Stimulated activated CD8-positive, alpha-beta memory T cell treated with anti-CD3 and anti-CD28 coated beads, Interleukin-15, amount 100 ng/mL, for 24 hours (primary cell): ENCODE measurements at regions not wholly inside any gene's neighbourhood (a gene's known extent, or its start where the extent isn't known, plus 50 kb on each side); places are given as distances from the start of the nearest gene placed in this dataset.

Experiments
- DNase-seq: peaks from one replicate; pipeline ENCODE4 v3.0.0-alpha.2; 2020; ENCODE audit warnings: low read depth

DNA sequence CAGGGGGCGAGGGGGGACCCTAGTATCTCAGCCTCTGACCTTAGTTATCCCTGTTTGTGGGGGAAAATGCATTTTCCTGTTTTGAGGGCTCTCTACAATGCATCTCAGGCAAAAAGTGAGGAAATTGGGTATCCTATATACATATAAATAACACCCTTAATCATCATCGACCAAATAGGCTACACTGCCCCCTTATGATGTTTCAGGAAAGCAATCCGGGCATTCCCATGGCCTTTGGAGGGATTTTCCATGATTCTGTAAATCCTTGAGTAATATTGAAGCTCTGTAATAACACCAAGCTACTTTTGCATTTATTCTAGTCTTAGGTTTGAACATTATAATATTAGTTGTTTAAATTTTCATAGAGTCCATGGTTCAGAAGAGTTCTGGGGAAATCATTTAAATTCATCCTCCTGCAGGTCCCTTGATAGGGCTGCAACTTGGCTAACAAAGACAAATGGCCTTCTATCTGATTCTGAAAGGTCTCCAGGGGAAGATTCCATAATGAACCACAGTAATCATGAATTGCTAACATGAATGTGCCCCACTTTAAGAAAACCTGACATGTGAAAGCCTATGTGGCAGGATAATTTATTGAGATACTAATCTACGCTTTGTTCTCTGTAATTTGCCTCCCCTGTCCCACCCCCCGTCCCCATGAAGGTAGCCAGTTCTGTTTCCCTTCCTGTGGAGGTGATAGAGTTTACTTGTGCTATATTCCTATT is 91.5 kb upstream of the SCOC start:
- DNase-seq: no peak

DNA sequence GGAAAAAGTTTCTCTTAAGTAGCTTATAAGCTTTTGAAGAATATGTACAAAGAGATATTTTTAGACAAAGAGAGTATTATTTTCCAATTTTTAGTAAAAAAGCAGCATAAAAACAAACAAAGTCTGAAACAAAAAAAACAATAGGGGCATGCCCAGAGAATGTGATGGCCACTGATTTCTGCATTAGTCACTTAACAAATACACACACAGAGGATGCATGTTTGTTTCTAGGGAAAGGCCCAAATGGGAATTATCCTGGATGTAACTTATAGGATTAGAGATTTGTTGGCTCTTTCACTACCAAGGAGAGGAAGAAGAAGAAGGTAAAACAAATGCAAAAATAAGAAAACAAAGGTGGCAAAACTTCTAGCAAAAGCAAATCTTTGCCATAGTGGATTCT is 95.9 kb upstream of the SCOC start:
- no peak for DNase-seq

DNA sequence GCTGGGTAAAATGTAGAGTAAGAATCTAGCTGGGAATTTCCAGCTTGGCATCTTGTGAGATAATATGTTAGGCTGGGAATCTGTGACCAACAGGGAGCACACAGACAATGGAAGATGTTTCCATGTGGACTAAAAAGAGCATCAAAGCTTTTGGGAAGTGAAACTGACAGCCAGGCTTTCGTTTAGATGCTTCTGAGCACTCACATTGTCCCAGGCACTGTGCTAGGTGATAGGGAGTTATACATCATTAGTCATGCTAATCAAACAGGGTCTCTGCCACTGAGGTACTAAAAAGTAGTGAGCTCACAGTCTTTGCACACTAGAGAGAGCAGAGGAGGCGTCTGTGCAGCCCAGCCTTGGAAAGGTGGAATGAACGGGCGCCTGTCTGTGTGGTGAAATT is 101.9 kb upstream of the SCOC start:
- DNase-seq: no peak

DNA sequence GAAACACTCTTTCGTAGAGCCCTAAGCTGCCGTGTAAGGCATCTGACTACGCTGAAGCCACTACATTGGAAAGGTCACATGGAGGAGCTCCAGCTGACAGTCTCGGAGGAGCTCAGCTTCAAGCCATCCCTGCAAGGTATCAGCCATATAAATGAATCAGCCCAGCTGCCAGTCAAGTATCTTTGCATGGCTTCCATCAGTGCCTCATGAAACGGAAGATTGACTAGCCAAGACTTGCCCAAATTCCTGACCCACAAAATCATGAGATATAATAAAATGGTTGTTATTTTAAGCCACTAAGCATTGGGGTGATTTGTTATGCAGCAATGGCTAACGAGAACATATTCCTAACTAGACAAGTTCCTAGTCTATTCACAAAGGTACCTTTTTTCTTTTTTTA is 104.1 kb upstream of the SCOC start:
- no peak for DNase-seq

DNA sequence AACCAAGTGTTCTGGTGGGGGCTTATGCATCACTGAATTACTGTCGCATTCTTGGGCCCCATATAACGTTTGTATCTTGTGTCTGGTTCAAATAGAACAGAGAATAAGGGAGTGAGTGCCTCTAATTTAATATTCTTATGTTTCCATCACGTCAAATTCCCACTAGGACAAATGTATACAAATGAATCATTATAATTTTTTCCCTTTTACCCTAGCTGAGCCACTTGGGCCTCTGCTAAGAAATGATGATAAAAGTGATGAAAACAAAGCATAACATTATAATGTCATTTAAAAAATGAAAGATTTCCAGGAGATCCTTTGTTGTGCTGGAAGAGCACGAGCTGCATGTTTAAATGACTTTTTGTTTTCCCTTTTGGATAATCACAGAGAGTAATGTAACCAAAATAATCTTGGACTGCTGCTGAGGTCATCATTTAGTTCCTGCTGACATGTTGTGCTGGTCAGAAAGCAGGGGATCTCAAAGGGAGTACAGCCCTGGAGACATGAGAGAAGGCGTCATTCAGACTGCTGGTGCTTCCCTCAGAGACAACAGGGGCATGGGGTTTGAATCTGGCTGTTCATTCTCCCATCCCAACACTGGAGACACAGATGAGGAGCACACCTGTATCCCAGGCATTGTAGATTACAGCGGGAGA is 105.1 kb upstream of the SCOC start:
- no peak for DNase-seq

DNA sequence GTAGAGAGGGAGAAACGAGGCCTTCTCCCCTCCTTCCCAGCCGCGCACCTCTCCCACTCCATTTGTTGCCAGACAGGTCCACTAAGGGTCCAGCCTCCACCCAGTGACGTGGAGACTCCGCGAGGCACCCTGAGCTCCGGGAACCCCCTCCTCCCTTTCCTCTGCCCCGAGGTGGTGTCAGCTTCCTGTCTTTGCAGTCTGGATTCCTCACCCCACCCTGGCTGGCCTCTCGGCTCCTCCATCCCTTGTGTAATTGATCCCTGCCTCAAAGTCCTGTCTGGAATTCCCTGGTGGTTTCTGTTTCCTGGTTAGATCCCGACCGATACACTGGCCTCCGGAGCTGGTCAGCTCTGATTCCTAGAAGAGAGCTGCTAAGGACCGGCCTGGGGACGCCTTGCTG is 105.9 kb upstream of the SCOC start:
- DNase-seq: no peak

DNA sequence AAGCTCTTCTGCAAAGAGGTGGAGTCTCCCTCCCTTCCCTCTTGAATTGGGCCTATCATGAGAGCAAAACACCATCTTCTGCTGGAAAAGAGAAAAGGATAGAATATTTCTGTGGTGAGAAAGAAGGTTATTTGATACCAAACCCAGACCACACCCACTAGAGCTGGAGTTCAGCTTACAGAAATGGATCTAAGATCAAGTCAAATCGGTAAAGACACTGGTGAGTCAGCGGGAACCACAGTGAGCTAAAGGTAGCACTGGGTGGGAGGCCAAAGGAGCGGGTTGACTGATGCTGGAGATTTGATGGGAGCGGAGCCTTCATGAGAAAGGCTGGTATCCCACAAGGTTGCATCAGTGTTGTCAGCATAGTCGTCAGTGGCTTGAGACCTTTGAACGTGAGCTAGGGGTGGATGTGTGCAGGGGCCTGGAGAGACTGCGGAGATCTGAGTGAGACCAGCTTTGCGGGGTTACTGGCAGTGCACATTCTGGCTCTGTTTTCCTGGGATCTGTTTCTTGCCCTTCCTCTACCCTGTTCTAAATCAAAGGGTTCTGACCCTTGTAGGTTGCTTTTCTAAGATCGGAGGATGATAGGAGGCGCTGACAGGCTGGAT is 106.4 kb upstream of the SCOC start:
- no peak for DNase-seq

DNA sequence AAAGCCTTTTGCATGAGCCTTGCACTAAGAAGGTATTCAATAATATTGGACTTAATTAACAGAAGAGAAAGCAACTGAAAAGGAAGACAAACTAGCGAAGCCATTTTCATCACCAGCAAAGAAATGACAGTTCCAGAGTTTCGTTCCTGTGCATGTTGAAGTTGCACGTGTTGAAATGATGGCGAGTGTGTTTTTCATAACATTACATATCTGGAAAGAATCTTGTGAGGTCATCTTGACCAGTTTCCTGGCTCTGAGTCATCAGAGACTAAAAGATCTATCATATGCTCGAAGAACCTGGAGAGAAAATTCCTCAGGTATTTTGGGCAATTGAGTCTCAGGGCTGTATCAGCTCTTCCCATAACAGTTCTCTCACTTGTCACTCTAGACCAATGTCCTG is 106.2 kb upstream of the MAML3 start:
- DNase-seq: no peak

DNA sequence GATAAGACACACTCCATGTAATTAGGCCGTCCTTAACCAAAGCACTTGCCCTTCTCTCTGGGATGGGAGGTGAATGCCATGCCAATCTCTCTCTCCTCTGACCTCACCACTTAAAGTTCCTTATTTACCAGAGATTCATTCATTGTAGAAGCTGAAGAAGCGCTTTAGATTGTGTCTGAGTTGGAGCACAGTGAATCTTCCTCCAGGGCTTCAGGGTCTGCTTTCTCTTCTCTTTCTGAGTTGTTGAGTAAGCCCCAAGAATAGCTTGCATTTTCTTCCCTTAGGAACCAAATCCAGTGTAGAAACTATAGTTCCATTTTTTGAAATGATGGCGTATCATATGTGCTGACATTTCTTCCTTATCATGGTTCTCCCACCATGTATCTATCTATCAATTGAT is 104.5 kb upstream of the MAML3 start:
- DNase-seq: no peak

DNA sequence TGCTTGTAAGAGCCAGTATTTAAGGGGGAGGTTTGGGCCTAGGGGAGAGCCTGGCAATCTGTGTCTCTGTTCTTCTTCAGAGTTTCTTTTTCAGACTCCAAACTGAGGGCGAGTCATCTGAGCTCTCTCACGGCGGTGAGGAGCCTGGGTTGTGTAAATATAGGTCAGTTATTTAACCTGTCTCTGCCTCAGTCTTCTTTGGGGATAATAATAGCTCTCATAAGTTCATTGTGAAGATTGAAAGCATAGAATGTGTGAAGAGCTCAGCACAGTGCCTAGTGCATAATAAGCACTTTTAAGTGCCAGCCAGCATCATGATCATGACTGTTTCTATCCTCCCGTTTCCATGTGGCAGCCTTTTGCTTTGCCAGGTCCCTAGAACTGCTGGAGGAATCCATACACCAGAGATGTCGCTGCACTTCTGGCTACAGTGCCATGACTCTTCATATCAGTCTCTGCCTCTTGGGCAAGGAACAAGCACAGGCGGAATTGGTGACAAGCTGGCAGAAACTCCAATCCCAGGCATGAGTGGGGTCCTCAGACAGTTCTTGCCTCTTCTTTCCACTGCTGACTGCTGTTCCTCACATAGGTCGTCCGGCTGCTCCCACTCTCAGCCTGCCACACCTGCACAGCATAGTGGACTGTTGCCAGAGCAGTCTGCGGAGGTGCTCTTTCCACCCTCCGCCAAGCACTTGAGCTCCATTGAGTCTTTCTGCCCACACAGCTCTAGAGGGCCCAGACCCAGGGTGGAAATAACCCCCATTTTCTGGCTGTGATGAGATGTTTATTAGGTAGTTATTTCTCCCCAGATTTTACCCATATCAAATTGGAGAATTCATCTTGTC is 103.7 kb upstream of the MAML3 start:
- no peak for DNase-seq

DNA sequence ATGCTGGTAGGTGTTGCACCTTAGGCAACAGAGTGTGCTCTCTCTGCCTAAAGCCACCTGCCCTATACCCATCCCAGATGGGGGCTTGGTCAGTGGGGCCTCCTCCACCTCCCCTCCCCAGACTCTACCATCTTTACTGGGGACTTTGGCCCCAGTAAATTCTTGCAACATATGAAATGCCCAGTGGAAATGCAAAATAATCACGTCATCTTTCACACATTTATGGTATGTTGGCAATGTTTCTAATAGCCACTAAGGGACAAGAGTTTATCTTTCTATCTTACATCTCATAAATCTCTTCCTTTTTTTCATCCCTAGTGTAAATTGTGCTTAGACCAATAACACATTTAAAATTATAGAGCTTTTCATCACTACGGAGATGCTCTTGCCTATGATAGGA is 103.0 kb upstream of the MAML3 start:
- DNase-seq: no peak

DNA sequence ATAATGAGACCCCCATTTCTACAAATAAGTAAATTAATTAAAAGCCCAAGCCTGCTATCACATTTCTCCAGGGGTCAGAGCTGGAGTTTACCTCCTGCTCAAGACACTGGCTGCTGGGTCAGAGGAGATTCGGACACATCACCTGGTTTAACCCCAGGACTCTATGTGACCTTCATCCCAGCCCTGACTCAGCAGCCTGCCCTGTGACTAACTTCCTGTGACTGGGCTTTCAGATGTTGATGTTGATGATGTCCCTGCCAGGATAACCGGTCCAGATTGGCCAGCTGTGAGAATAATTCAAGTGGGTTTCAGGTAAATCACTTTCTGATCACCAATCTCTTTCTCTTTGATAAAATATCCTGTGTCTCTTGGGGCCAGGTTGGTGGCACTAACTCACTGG is 102.4 kb upstream of the MAML3 start:
- no peak for DNase-seq

DNA sequence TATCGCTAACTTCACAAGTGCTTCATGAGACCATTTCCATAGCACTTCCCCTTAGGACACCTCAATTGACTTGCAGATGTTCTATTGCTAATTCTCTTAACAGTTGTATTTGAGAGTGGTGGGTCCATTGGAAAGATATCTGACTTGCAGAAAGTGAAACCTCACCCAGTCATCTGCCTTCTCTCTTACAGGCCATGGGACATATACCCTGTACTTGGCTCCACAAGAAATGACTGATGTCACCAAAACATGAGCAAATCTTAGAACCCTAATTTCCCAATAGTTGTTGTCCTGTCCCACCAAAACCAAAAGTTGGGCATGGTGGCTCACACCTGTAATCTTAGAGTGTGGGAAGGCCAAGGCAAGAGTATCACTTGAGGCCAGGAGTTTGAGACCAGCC is 101.9 kb upstream of the MAML3 start:
- no peak for DNase-seq

DNA sequence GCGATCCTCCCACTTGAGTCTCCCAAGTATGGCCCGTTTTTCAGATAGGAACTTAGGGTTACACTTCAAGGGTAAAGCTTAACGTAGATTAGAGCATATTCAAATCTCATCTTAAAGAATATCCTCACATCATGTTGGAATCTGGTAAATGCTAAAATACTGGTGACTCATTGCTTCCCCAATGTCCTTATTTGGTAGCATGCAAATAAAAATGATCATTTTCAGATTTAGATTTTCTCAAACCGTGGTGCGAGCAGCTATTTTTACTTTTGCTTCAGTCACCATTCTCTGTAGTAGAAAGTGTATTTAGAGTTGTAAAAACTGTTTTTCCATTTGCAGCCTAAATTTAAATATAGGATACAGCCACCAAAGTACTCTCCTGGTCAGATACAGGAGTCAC is 101.5 kb upstream of the MAML3 start:
- DNase-seq: no peak

DNA sequence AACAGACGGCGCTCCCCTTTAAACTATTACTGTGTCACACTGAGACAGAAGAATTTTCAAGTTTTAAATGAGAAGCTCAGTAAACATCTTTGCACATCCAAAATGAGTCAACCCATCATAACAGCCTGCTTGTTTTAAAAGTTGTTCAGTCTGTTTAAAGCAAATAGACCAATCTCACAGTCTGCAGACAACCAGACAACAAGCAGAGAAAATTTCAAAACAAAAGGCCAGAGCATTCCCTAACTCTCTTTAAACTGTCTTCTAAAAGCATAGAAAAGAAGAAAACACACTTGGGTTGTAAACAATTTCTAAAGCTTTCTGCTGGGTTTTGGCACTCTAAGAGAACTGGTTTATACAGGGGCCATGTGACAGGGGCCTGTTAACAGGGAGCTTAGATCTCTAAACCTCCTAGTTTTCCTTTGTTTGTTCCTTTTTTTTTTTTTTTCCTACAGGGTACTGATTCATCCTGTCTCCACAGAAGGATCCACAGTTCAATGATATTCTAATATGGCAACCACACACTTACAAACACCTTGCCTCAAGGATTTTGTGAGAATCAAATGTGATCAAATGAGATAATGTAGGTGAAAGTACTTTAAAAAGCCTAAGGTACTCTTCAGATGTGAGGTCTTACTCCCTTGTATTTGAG is 100.8 kb upstream of the MAML3 start:
- DNase-seq: no peak

DNA sequence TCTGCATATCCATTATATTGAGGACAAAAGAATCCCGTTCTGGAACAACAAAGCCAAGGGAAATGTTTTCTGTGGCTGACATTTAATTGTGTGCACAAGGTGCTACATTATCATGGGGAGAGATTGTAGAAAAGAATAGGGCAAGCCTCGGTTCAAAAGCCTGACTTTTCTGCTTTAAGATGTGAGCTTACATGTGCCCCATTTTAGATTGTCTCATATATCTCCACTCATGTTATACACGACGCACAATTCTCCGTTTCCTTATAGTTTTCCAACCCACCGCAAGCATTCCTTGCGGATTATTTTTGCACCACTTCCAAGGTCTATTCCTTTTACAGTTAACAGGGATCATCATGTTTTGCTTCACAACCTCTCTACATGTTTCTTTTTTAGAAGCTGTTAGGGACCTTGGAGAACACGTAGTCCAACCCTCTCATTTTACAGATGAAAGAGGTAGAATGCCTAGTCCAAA is 99.6 kb upstream of the MAML3 start:
- DNase-seq: no peak

DNA sequence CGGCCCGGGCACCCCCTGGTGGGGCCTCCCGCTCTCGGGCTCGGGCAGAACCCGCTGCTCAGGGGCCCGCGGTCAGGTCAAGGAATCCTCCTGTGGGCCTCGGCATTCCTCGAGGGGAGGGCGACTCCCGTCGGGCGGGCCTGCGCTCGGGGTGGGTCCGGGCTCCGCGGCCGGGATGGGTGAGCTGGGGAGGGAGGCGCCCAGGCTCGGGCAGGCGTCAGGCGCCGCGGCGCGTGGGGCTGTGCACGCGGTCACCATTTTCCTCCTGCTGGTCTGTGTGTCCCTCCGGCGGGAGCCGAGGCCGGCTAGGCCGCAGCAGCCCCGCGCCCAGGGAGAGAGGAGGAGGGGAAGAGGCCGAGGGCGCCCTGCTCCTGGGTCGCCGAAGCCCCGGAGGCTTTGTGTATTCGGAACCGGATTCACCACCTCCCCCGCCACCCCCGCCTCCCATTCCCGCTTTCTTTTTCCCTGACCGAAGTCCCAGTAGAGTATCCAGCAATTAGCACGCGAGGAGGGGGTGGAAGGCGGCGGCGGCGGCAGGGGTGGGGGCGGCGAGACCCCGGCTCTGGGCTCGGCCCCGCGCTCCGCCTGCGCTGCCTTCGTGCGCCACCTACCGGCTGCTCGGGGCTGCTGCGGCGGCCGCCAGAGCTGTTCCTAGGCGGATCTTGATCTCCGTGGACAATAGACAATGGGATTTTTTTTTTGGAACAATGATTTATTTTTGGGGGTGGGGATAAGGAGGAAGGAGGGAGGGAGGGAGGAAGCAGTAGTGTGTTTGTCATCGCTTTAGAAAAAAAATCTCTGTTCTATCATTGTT is 99.0 kb upstream of the MAML3 start:
- DNase-seq: peak; percentile 45

DNA sequence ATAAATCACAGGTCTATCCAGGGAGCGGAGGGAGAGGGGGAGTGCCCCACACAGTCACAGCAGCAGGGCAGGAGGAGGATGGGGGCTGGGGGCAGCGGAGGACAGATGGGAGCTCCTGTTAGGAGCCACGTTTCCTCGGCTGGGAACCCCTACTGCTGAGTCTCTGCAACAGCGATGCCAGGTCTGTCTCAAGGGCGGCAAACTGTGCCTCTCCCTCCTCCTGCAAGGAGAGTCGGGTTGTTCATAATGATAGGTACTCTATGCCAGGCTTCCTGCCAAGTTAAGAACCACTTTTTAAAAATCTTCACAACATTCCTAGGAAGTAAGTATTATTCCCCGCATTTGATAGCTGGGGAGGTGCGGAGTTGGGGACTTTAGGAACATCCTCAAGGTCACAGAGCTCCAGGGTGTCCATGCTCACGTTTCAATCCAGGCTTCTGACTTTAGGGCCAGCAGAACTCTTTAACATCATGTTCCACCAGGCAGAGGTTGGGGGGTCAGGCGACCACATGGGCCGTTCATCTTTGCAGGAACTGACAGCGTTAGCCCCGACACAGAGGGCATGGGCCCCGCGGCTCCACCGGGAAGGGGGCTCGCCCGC is 98.3 kb upstream of the MAML3 start:
- no peak for DNase-seq

DNA sequence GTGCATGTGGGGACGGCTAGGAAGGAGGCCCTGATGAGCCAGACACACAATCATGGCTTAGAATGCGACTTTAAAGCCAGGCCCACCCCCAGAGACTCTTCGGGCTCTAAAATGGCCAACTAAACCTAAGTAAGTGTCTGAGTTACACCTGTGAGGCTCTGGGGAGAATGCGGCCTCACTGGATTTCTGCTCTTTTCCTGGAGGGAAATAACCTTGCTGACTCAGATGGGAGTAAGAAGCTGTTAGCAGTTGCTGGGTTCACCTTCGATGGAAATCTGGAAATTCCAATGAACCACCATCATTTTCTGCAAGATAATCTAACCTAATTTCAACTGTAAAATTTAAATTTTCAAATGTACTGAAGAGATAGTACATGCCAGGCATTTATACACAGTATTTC is 97.6 kb upstream of the MAML3 start:
- DNase-seq: no peak

DNA sequence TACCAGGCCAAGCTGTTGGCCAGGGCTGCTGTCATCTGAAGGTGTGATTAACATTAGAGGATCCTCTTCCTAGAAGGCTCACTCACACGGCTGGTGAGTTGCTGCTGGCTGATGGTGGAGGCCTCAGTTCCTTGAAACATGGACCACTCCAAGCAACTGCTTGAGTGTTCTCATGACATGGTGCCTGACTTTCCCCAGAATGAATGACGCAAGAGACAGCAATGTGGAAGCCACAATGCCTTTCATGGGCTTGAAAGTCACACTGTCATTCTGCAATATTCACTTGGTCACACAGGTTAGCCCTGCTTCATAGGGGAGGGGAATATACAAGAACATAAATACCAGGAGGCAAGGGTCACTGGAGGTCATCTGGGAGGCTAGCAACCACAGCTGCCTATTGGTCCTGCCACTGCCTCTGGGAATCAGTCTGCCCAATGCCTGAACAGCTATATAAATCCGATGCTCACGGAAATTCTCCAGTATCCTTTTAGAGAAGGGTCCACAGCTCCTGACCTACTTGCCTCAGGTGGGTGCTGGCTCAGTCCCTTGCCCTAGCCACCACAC is 97.1 kb upstream of the MAML3 start:
- DNase-seq: no peak

DNA sequence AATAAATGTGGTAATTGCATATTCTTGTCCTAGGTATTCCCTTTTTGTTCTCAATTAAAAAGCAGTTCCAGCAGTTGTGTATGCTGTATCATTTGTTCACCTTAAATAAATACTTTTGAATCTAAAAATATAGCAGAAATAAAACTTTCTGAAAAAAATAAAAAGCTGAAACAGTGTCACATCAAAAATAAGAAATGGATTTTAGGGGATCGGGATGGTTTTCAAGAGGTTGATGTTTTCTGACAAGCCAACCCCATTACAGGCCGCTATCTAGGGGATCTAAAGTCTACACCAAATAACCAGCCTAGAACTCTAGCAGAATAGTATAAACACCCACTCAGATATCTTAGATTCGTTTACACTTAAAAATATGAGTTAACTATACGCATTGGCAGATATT is 95.4 kb upstream of the MAML3 start:
- no peak for DNase-seq
